Heart left ventricle (tissue), 16 donors: ENCODE measurements at regions not wholly inside any gene's neighbourhood (a gene's known extent, or its start where the extent isn't known, plus 50 kb on each side); places are given as distances from the start of the nearest gene placed in this dataset.
A peak's percentile ranks its signal among the peaks of the same experiment; 100 is the strongest.

Experiments
- ATAC-seq, 4 donors: fragments of 200-7000 bp; cut with Tn5 transposase; one replicate each; pipeline ENCODE4 v1.9.1; 2020 to 2022; ENCODE audit warnings: moderate library complexity in 4 of 4, mild to moderate bottlenecking in 3 of 4, moderate number of reproducible peaks in 1 of 4
- DNase-seq, 5 donors: peaks; one replicate each; pipeline ENCODE4 v3.0.0-alpha.2; 2020
- H3K27ac ChIP-seq, 12 donors: fragments of 200-600 bp; sonication (generic) in 4 of 12; one replicate each; pipeline versions ENCODE4 v1.5.0 to v1.8.0; 2016 to 2022; ENCODE audit warnings: mild to moderate bottlenecking in 2 of 12
- H3K27me3 ChIP-seq, 9 donors: fragments of 200-600 bp; sonication (generic) in 2 of 9; one replicate each; pipeline versions ENCODE4 v1.5.1 to v1.8.0; 2016 to 2022; ENCODE audit warnings: mild to moderate bottlenecking in 3 of 9
- H3K36me3 ChIP-seq, 9 donors: fragments of 200-600 bp; sonication (generic) in 2 of 9; one replicate each; pipeline versions ENCODE4 v1.5.0 to v1.8.0; 2018 to 2022; ENCODE audit warnings: mild to moderate bottlenecking in 2 of 9
- H3K4me1 ChIP-seq, 12 donors: fragments of 200-600 bp; sonication (generic) in 4 of 12; one replicate each; pipeline versions ENCODE4 v1.5.0 to v1.8.0; 2016 to 2022; ENCODE audit warnings: mild to moderate bottlenecking in 3 of 12
- H3K4me3 ChIP-seq, 12 donors: fragments of 200-600 bp; sonication (generic) in 4 of 12; one replicate each; pipeline versions ENCODE4 v1.5.0 to v1.8.0; 2017 to 2022; ENCODE audit warnings: mild to moderate bottlenecking in 9 of 12, moderate library complexity in 4 of 12
- H3K9me3 ChIP-seq, 12 donors: fragments of 200-600 bp; sonication (generic) in 4 of 12; one replicate each; pipeline versions ENCODE4 v1.5.0 to v1.8.0; 2016 to 2022; ENCODE audit warnings: mild to moderate bottlenecking in 1 of 12
- CTCF ChIP-seq, 12 donors: fragments of 200-600 bp; sonication (generic) in 4 of 12; IDR thresholded peaks; one replicate each; pipeline versions ENCODE4 v1.5.0 to v1.8.0; 2018 to 2022; ENCODE audit warnings: antibody characterized with exemption in 12 of 12, mild to moderate bottlenecking in 5 of 12
- POLR2A ChIP-seq, 2 donors: fragments of 450-650 bp; IDR thresholded peaks; one replicate each; pipeline ENCODE4 v1.6.1; 2017; ENCODE audit warnings: antibody characterized with exemption in 2 of 2, mild to moderate bottlenecking in 2 of 2, moderate library complexity in 2 of 2
- WGBS, 4 donors: extraction: QIAGEN DNeasy Blood & Tissue Kit in 2 of 4; methylation state at CpG; one replicate each; pipeline versions ENCODE4 v1.1.5 to v1.1.7; 2013 to 2018; 5-methylcytosine and 5-hydroxymethylcytosine counted together
- intact Hi-C, 10 donors: fragments of 100-400 bp; cut with DNase I; formaldehyde crosslinking; loops; one replicate each; pipeline versions ENCODE4 v1.11.1 to v1.14.2; 2022
- donor health status: ischemic (EF 13 %, LVEDD 7.1; RV severe dilation, severe dysfunction).
- donor health status: healthy with polysubstance abuse.
- donor health status: DM: no; HTN: yes; CAD: no.
- donor health status: DM: no; HTN: no; CAD: no.
- donor health status: ischemic (EF 25% LVEDD 6.9; RV normal size, moderate dysfunction).
- donor health status: ischemic (EF 25% LVEDD 5.7; RV mildly dilated, moderate dysfunction).
- donor health status: healthy.
- donor health status: DM: yes; HTN: yes; CAD: no.
- donor health status: ischemic (EF 35%, LVEDD 5.7; RV mildly dilated, moderate dysfunction).
- donor health status: nonischemic (EF 11% LVEDD 7.7; RV severe dilation, severe dysfunction).
- donor health status: DM: yes; HTN: yes; CAD: no.
- donor health status: PGD.
- donor health status: ischemic (EF 29% LVEDD 5.4; RV normal size, mild dysfunction).
- donor health status: nonischemic (EF 23%, LVEDD 6.1; RV moderate dilation, normal function).

- TF ChIP-seq POLR2A (IDR thresholded peaks at IDR 0.05) (no peak), CTCF (IDR thresholded peaks at IDR 0.05) (no peak)
- Histone ChIP-seq H3K36me3 (no peaks in the 10 kb centered on the region), H3K4me3 (no peak overlapping the region), H3K9me3 (peaks cover 0 to 12% (median 0%) of the 10 kb centered on the region in 12 donors), H3K27ac (no peak overlapping the region), H3K27me3 (no peaks in the 10 kb centered on the region), H3K4me1 (no peaks in the 10 kb centered on the region)
- no peak for ATAC-seq
- intact Hi-C loops: no loop called here
- 48 to 71% (median 58%) methylated on average over 6 of the region's 6 CpGs for WGBS, 4 donors
- DNase-seq: no peak
Measured at GRCh38 chr7:53947732-53948131, 594.4 kb upstream of the VSTM2A start.

- Histone ChIP-seq H3K9me3 (peaks cover 0 to 4% (median 0%) of the 10 kb centered on the region in 12 donors), H3K36me3 (no peaks in the 10 kb centered on the region), H3K4me1 (no peaks in the 10 kb centered on the region), H3K4me3 (no peak overlapping the region), H3K27me3 (no peaks in the 10 kb centered on the region), H3K27ac (no peak overlapping the region)
- ATAC-seq: no peak
- 76 to 88% (median 86%) methylated on average over 3 of the region's 3 CpGs for WGBS, 4 donors
- DNase-seq: no peak
- no peak for TF ChIP-seq CTCF (IDR thresholded peaks at IDR 0.05)
- intact Hi-C loops: no loop called here
Measured at GRCh38 chr7:53965716-53966115, 576.5 kb upstream of the VSTM2A start.

DNA sequence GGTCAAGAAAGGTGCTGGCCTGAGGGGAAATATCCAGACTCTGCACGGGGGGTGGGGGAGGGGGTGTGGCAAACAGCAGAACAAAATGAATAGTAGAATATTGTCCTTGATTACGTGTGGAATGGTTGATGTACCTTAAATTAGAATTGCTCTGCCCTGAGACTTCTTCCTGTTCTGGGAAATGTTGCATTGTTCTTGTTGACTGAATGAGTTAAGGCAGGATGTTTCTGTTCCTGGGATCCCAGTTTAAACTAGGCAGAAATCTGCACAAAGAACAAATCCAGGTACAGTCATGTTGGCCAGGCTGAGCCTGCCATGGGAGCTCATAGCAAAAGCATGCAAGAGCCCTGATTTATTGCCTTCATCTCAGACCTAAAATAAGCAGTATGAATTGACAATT lies 558.7 kb upstream of the VSTM2A start:
- H3K9me3 ChIP-seq: peaks cover 0 to 13% (median 0%) of the 10 kb centered on the region in 12 donors
- TF ChIP-seq POLR2A (IDR thresholded peaks at IDR 0.05): no peak
- no peak for TF ChIP-seq CTCF (IDR thresholded peaks at IDR 0.05)
- H3K4me1 ChIP-seq: no peaks in the 10 kb centered on the region
- H3K27ac ChIP-seq: peak overlapping the region in 2 of 12 donors; percentile 43 to 58
- intact Hi-C loops: no loop called here
- H3K4me3 ChIP-seq: no peak overlapping the region
- H3K27me3 ChIP-seq: no peaks in the 10 kb centered on the region
- H3K36me3 ChIP-seq: no peaks in the 10 kb centered on the region
- DNase-seq (no peak), ATAC-seq (peak in 2 of 4 donors; percentile 42 to 71)
- 44 to 59% (median 51%) methylated on average over 2 of the region's 2 CpGs for WGBS, 4 donors

DNA sequence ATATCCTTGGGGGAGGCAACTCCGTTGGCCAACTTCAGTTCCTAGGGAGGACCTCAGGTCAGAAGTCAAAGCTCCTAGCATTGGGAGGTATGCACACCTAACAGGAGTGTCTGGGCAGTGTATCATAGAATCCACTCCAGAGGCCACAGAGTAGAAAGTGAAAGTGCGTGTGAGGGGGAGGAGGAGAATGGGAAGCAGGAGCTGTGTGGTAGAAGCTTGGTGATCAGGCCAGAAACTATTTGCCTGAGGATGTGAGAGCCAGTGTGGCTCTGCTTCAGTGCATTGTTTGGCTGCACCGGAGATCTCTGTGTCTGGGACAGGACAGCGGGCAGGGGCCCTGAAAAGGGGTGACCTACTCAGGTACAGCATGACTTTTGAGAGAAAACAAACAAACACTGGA lies 557.4 kb upstream of the VSTM2A start:
- Histone ChIP-seq H3K36me3 (no peaks in the 10 kb centered on the region), H3K4me1 (no peaks in the 10 kb centered on the region), H3K27me3 (no peaks in the 10 kb centered on the region), H3K4me3 (peak overlapping the region in 1 of 12 donors; percentile 18), H3K27ac (peak overlapping the region in 2 of 12 donors; percentile 25 to 43), H3K9me3 (peaks cover 0 to 13% (median 0%) of the 10 kb centered on the region in 12 donors)
- intact Hi-C loops: no loop called here
- ATAC-seq: peak in 1 of 4 donors; percentile 77
- TF ChIP-seq CTCF (IDR thresholded peaks at IDR 0.05) (no peak), POLR2A (IDR thresholded peaks at IDR 0.05) (no peak)
- no peak for DNase-seq
- WGBS, 4 donors: 64 to 80% (median 70%) methylated on average over 3 to 4 of the region's 4 CpGs
